Muscle of leg (tissue), 3 donors: ENCODE measurements at regions not wholly inside any gene's neighbourhood (a gene's known extent, or its start where the extent isn't known, plus 50 kb on each side); places are given as distances from the start of the nearest gene placed in this dataset.

Experiments used
- DNase-seq: peaks from one replicate; pipeline ENCODE4 v3.0.0; 2013
- H3K27ac ChIP-seq: one replicate; pipeline ENCODE4 v1.5.1; 2013; ENCODE audit warnings: mild to moderate bottlenecking, low read length, control low read depth
- H3K27me3 ChIP-seq: one replicate; pipeline ENCODE4 v1.6.1; 2013; ENCODE audit warnings: low read length; ENCODE audit not compliant: control insufficient read depth, insufficient read depth
- H3K36me3 ChIP-seq: one replicate; pipeline ENCODE4 v1.6.1; 2013; ENCODE audit warnings: low read length; ENCODE audit not compliant: control insufficient read depth, insufficient read depth
- H3K4me1 ChIP-seq: one replicate; pipeline ENCODE4 v1.6.1; 2013; ENCODE audit warnings: low read length; ENCODE audit not compliant: control insufficient read depth, insufficient read depth
- H3K4me3 ChIP-seq: one replicate; pipeline ENCODE4 v1.5.1; 2013; ENCODE audit warnings: low read length, control low read depth
- H3K9me3 ChIP-seq: replicated peaks from 2 replicates; pipeline ENCODE4 v1.6.1; 2013; ENCODE audit warnings: low read depth, low read length; ENCODE audit not compliant: control insufficient read depth
- WGBS: methylation state at CpG from one replicate; pipeline ENCODE4 v1.1.5; 2013; ENCODE audit warnings: missing lambda C conversion rate; ENCODE audit not compliant: insufficient coverage; 5-methylcytosine and 5-hydroxymethylcytosine counted together

- Histone ChIP-seq H3K4me3 (no peak overlapping the region), H3K36me3 (no peaks in the 10 kb centered on the region), H3K4me1 (no peaks in the 10 kb centered on the region), H3K9me3 (no peaks in the 10 kb centered on the region), H3K27me3 (no peaks in the 10 kb centered on the region), H3K27ac (no peak overlapping the region)
- WGBS = no CpG with 5 or more reads among the region's 2 CpGs
- DNase-seq = no peak
Measured at GRCh38 chr5:85663708-85664031, 954.1 kb upstream of the COX7C start.

GRCh38 chr5:85670417-85670816 is 947.3 kb upstream of the COX7C start:
- H3K27me3 ChIP-seq = no peaks in the 10 kb centered on the region
- H3K27ac ChIP-seq = no peak overlapping the region
- no peaks in the 10 kb centered on the region for H3K4me1 ChIP-seq
- no peaks in the 10 kb centered on the region for H3K36me3 ChIP-seq
- no peak overlapping the region for H3K4me3 ChIP-seq
- no peaks in the 10 kb centered on the region for H3K9me3 ChIP-seq
- no peak for DNase-seq

GRCh38 chr5:85671223-85671970 is 946.3 kb upstream of the COX7C start:
- DNase-seq = no peak
- Histone ChIP-seq H3K9me3 (no peaks in the 10 kb centered on the region), H3K36me3 (no peaks in the 10 kb centered on the region), H3K4me3 (no peak overlapping the region), H3K27ac (no peak overlapping the region), H3K27me3 (no peaks in the 10 kb centered on the region), H3K4me1 (no peaks in the 10 kb centered on the region)
- WGBS = no CpG with 5 or more reads among the region's 3 CpGs

- no CpG with 5 or more reads among the region's 2 CpGs for WGBS
- H3K4me1 ChIP-seq = no peaks in the 10 kb centered on the region
- H3K9me3 ChIP-seq = no peaks in the 10 kb centered on the region
- no peak overlapping the region for H3K27ac ChIP-seq
- DNase-seq = no peak
- H3K4me3 ChIP-seq = no peak overlapping the region
- no peaks in the 10 kb centered on the region for H3K27me3 ChIP-seq
- H3K36me3 ChIP-seq = no peaks in the 10 kb centered on the region
Measured at GRCh38 chr5:85681871-85682270, 935.9 kb upstream of the COX7C start.

GRCh38 chr5:85684351-85684750 is 933.4 kb upstream of the COX7C start:
- H3K9me3 ChIP-seq = no peaks in the 10 kb centered on the region
- H3K27ac ChIP-seq = no peak overlapping the region
- DNase-seq = no peak
- H3K4me1 ChIP-seq = no peaks in the 10 kb centered on the region
- no peak overlapping the region for H3K4me3 ChIP-seq
- H3K27me3 ChIP-seq = no peaks in the 10 kb centered on the region
- no peaks in the 10 kb centered on the region for H3K36me3 ChIP-seq
- no CpG with 5 or more reads among the region's 4 CpGs for WGBS

GRCh38 chr5:85703296-85703695 is 914.4 kb upstream of the COX7C start:
- Histone ChIP-seq H3K36me3 (no peaks in the 10 kb centered on the region), H3K4me1 (no peaks in the 10 kb centered on the region), H3K4me3 (no peak overlapping the region), H3K27me3 (no peaks in the 10 kb centered on the region), H3K9me3 (no peaks in the 10 kb centered on the region), H3K27ac (no peak overlapping the region)
- no CpG with 5 or more reads among the region's 1 CpG for WGBS
- no peak for DNase-seq

- no peaks in the 10 kb centered on the region for H3K4me1 ChIP-seq
- no peak overlapping the region for H3K27ac ChIP-seq
- no peaks in the 10 kb centered on the region for H3K27me3 ChIP-seq
- DNase-seq = no peak
- H3K4me3 ChIP-seq = no peak overlapping the region
- H3K9me3 ChIP-seq = no peaks in the 10 kb centered on the region
- no CpG with 5 or more reads among the region's 1 CpG for WGBS
- H3K36me3 ChIP-seq = no peaks in the 10 kb centered on the region
Measured at GRCh38 chr5:85709728-85710127, 908.0 kb upstream of the COX7C start.

- Histone ChIP-seq H3K4me1 (no peaks in the 10 kb centered on the region), H3K9me3 (no peaks in the 10 kb centered on the region), H3K4me3 (no peak overlapping the region), H3K36me3 (no peaks in the 10 kb centered on the region), H3K27ac (no peak overlapping the region), H3K27me3 (no peaks in the 10 kb centered on the region)
- 60% methylated on average over 1 of the region's 8 CpGs for WGBS
- DNase-seq = no peak
Measured at GRCh38 chr5:85716344-85717202, 901.2 kb upstream of the COX7C start.

GRCh38 chr5:85717203-85717563 is 900.6 kb upstream of the COX7C start:
- WGBS = no CpG with 5 or more reads among the region's 1 CpG
- Histone ChIP-seq H3K9me3 (no peaks in the 10 kb centered on the region), H3K27me3 (no peaks in the 10 kb centered on the region), H3K4me1 (no peaks in the 10 kb centered on the region), H3K36me3 (no peaks in the 10 kb centered on the region), H3K27ac (no peak overlapping the region), H3K4me3 (no peak overlapping the region)
- no peak for DNase-seq

GRCh38 chr5:85732185-85732584 is 885.6 kb upstream of the COX7C start:
- Histone ChIP-seq H3K27ac (no peak overlapping the region), H3K4me3 (no peak overlapping the region), H3K4me1 (no peaks in the 10 kb centered on the region), H3K9me3 (peaks cover 7% of the 10 kb centered on the region), H3K27me3 (no peaks in the 10 kb centered on the region), H3K36me3 (no peaks in the 10 kb centered on the region)
- no peak for DNase-seq
- WGBS = 64% methylated on average over 2 of the region's 3 CpGs
